Activated CD8-positive, alpha-beta T cell treated with anti-CD3 and anti-CD28 coated beads for 36 hours (primary cell): ENCODE measurements at regions not wholly inside any gene's neighbourhood (a gene's known extent, or its start where the extent isn't known, plus 50 kb on each side); places are given as distances from the start of the nearest gene placed in this dataset.

Source experiments
- ATAC-seq: fragments of 200-7000 bp; cut with Tn5 transposase; one replicate; pipeline ENCODE4 v1.10.0; 2021; ENCODE audit warnings: mild to moderate bottlenecking, moderate library complexity
- CTCF ChIA-PET: fragments of 350-600 bp; sonication (Branson Sonifier 250); formaldehyde crosslinking; loops from one replicate; lab custom pipeline; 2021; ENCODE audit warnings: antibody characterized with exemption; lab: Charles Lee
- POLR2A ChIA-PET: fragments of 350-600 bp; sonication (Branson Sonifier 250); formaldehyde crosslinking; loops from one replicate; lab custom pipeline; 2021; ENCODE audit warnings: antibody characterized with exemption; lab: Charles Lee
- DNase-seq: peaks from one replicate; pipeline ENCODE4 v3.0.0-alpha.2; 2020
- H3K27ac Mint-ChIP-seq: one replicate; pipeline ENCODE4 v1.8.0; 2021; ENCODE audit warnings: mild to moderate bottlenecking, mixed read lengths
- H3K27me3 Mint-ChIP-seq: one replicate; pipeline ENCODE4 v1.8.0; 2021; ENCODE audit warnings: mixed read lengths
- H3K36me3 Mint-ChIP-seq: one replicate; pipeline ENCODE4 v1.8.0; 2021; ENCODE audit warnings: low read depth, mixed read lengths
- H3K4me1 Mint-ChIP-seq: one replicate; pipeline ENCODE4 v1.8.0; 2021; ENCODE audit warnings: low read depth, mixed read lengths
- H3K4me3 Mint-ChIP-seq: one replicate; pipeline ENCODE4 v1.8.0; 2021; ENCODE audit warnings: mild to moderate bottlenecking, moderate library complexity, mixed read lengths
- H3K9me3 Mint-ChIP-seq: one replicate; pipeline ENCODE4 v1.8.0; 2021; ENCODE audit warnings: mixed read lengths
- CTCF ChIP-seq: fragments of 200-600 bp; IDR thresholded peaks from one replicate; pipeline ENCODE4 v1.8.0; 2022; ENCODE audit warnings: antibody characterized with exemption, mild to moderate bottlenecking
- intact Hi-C: fragments of 100-400 bp; cut with micrococcal nuclease; formaldehyde crosslinking; loops from one replicate; pipeline ENCODE4 v1.10.0; 2022

GRCh38 chr13:80256352-80256932 lies 84.5 kb downstream of the SPRY2 start:
- DNase-seq (no peak), ATAC-seq (no peak)
- no peaks in the 10 kb centered on the region for H3K27me3 Mint-ChIP-seq
- H3K4me3 Mint-ChIP-seq, result no peak overlapping the region
- intact Hi-C loops, result no loop called here
- no peaks in the 10 kb centered on the region for H3K4me1 Mint-ChIP-seq
- POLR2A ChIA-PET, result no interaction called here
- CTCF ChIA-PET, result no interaction called here
- H3K36me3 Mint-ChIP-seq, result no peaks in the 10 kb centered on the region
- H3K9me3 Mint-ChIP-seq, result no peaks in the 10 kb centered on the region
- H3K27ac Mint-ChIP-seq, result no peak overlapping the region
- TF ChIP-seq CTCF, result no peak

GRCh38 chr13:80255946-80256345 lies 85.0 kb downstream of the SPRY2 start:
- CTCF ChIA-PET, result no interaction called here
- TF ChIP-seq CTCF, result no peak
- H3K4me3 Mint-ChIP-seq, result no peak overlapping the region

GRCh38 chr13:80251403-80251802 lies 89.5 kb downstream of the SPRY2 start:
- H3K36me3 Mint-ChIP-seq, result no peaks in the 10 kb centered on the region
- H3K27me3 Mint-ChIP-seq, result no peaks in the 10 kb centered on the region
- intact Hi-C loops, result no loop called here
- ChIA-PET POLR2A (no interaction called here), CTCF (no interaction called here)
- no peak for ATAC-seq
- no peak overlapping the region for H3K27ac Mint-ChIP-seq
- H3K4me3 Mint-ChIP-seq, result no peak overlapping the region
- no peaks in the 10 kb centered on the region for H3K4me1 Mint-ChIP-seq
- no peaks in the 10 kb centered on the region for H3K9me3 Mint-ChIP-seq
- no peak for TF ChIP-seq CTCF
- no peak for DNase-seq

More at GRCh38 chr13:80255946-80256345, 85.0 kb downstream of the SPRY2 start:
- no peak for ATAC-seq
- no peaks in the 10 kb centered on the region for H3K36me3 Mint-ChIP-seq
- POLR2A ChIA-PET, result no interaction called here
- no peak overlapping the region for H3K27ac Mint-ChIP-seq
- H3K9me3 Mint-ChIP-seq, result no peaks in the 10 kb centered on the region
- intact Hi-C loops, result no loop called here
- H3K27me3 Mint-ChIP-seq, result no peaks in the 10 kb centered on the region
- H3K4me1 Mint-ChIP-seq, result no peaks in the 10 kb centered on the region
- DNase-seq, result no peak

- POLR2A ChIA-PET, result no interaction called here
- no peaks in the 10 kb centered on the region for H3K4me1 Mint-ChIP-seq
- DNase-seq (no peak), ATAC-seq (no peak)
- H3K27me3 Mint-ChIP-seq, result no peaks in the 10 kb centered on the region
- no peak overlapping the region for H3K4me3 Mint-ChIP-seq
- no peaks in the 10 kb centered on the region for H3K9me3 Mint-ChIP-seq
- TF ChIP-seq CTCF, result no peak
- H3K36me3 Mint-ChIP-seq, result no peaks in the 10 kb centered on the region
- CTCF ChIA-PET, result interaction anchor here (1.0 kb wide), 1 partner anchor 11 kb away, joined by 3 read pairs; no protein-coding TSS in a partner anchor
- intact Hi-C loops, result no loop called here
- no peak overlapping the region for H3K27ac Mint-ChIP-seq
These were observed 90.6 kb downstream of the SPRY2 start for GRCh38 chr13:80250213-80250810.

GRCh38 chr13:80249516-80250212 lies 91.3 kb downstream of the SPRY2 start:
- no peaks in the 10 kb centered on the region for H3K27me3 Mint-ChIP-seq
- no peak for TF ChIP-seq CTCF
- DNase-seq, result no peak
- no peaks in the 10 kb centered on the region for H3K9me3 Mint-ChIP-seq
- no peak overlapping the region for H3K27ac Mint-ChIP-seq
- H3K4me3 Mint-ChIP-seq, result no peak overlapping the region
- no peak for ATAC-seq
- no peaks in the 10 kb centered on the region for H3K36me3 Mint-ChIP-seq
- POLR2A ChIA-PET, result no interaction called here
- CTCF ChIA-PET, result interaction anchor here (1.0 kb wide), 1 partner anchor 12 kb away, joined by 3 read pairs; no protein-coding TSS in a partner anchor
- intact Hi-C loops, result no loop called here
- no peaks in the 10 kb centered on the region for H3K4me1 Mint-ChIP-seq
